GM18858 (cell line): ENCODE measurements at regions not wholly inside any gene's neighbourhood (a gene's known extent, or its start where the extent isn't known, plus 50 kb on each side); places are given as distances from the start of the nearest gene placed in this dataset.

ENCODE experiments used
- ATAC-seq: cut with Tn5 transposase; IDR thresholded peaks from one replicate; pipeline ENCODE4 v1.9.1; 2021; ENCODE audit not compliant: unreplicated experiment

- no peak for ATAC-seq
Observed at GRCh38 chr2:129242269-129242668, 737.2 kb upstream of the RAB6C start.

- ATAC-seq: no peak
Observed at GRCh38 chr2:129247751-129248150, 731.7 kb upstream of the RAB6C start.

- no peak for ATAC-seq
Observed at GRCh38 chr2:129248198-129248597, 731.3 kb upstream of the RAB6C start.

- ATAC-seq: no peak
Observed at GRCh38 chr2:129252781-129253460, 726.5 kb upstream of the RAB6C start.

- ATAC-seq: no peak
Observed at GRCh38 chr2:129253461-129253812, 726.0 kb upstream of the RAB6C start.

- no peak for ATAC-seq
Observed at GRCh38 chr2:129254718-129255117, 724.7 kb upstream of the RAB6C start.

GRCh38 chr2:129255610-129256313 is 723.7 kb upstream of the RAB6C start:
- no peak for ATAC-seq

GRCh38 chr2:129256642-129257041 is 722.8 kb upstream of the RAB6C start:
- no peak for ATAC-seq

- no peak for ATAC-seq
Observed at GRCh38 chr2:129262934-129263333, 716.5 kb upstream of the RAB6C start.

GRCh38 chr2:129263939-129264338 is 715.5 kb upstream of the RAB6C start:
- ATAC-seq: no peak

- ATAC-seq: no peak
Observed at GRCh38 chr2:129267559-129267958, 711.9 kb upstream of the RAB6C start.

GRCh38 chr2:129273266-129274037 is 706.0 kb upstream of the RAB6C start:
- ATAC-seq: no peak

- ATAC-seq: no peak
Observed at GRCh38 chr2:129274038-129274415, 705.4 kb upstream of the RAB6C start.

GRCh38 chr2:129274918-129275317 is 704.5 kb upstream of the RAB6C start:
- no peak for ATAC-seq

GRCh38 chr2:129275706-129276105 is 703.8 kb upstream of the RAB6C start:
- no peak for ATAC-seq

GRCh38 chr2:129276978-129277584 is 702.4 kb upstream of the RAB6C start:
- ATAC-seq: no peak

- no peak for ATAC-seq
Observed at GRCh38 chr2:129277585-129277981, 701.9 kb upstream of the RAB6C start.

GRCh38 chr2:129281791-129282530 is 697.5 kb upstream of the RAB6C start:
- ATAC-seq: no peak

GRCh38 chr2:129285012-129285411 is 694.5 kb upstream of the RAB6C start:
- no peak for ATAC-seq

GRCh38 chr2:129293326-129293725 is 686.1 kb upstream of the RAB6C start:
- no peak for ATAC-seq

- no peak for ATAC-seq
Observed at GRCh38 chr2:129296396-129296795, 683.1 kb upstream of the RAB6C start.
